A673 (cell line): ENCODE measurements at regions not wholly inside any gene's neighbourhood (a gene's known extent, or its start where the extent isn't known, plus 50 kb on each side); places are given as distances from the start of the nearest gene placed in this dataset.

Experiments
- CTCF ChIP-seq: fragments of 300-800, 200-600 bp; sonication (generic); conservative IDR thresholded peaks from 2 replicates; pipeline ENCODE4 v1.5.1; 2017; ENCODE audit warnings: low read depth, mild to moderate bottlenecking, antibody characterized with exemption, low read length, moderate library complexity, mixed read lengths
- EZH2 ChIP-seq: fragments of 200-600 bp; sonication (generic); IDR thresholded peaks from 2 replicates; pipeline ENCODE4 v1.6.1; 2017; ENCODE audit warnings: borderline replicate concordance, low read depth, mild to moderate bottlenecking, mixed read lengths, antibody characterized with exemption, low read length; ENCODE audit not compliant: poor library complexity, severe bottlenecking

DNA sequence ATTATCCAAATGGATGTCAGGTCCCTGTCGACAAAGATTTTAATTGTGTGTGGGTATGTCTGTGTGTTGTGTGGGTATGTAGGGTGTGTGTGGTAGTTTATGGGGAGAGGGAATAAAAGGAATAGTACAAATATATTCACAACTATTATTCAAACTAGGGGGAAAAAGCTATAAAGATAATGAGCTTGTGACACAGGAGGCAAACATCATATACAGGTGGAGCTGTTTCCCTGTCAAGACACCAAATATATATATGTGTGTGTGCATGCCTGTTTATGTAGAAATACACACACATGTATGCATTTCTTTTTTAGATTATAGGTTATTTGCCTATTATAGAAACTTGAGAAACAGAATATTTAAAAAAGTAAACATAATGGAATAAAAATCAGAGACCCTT lies 108.7 kb downstream of the CD47 start:
- TF ChIP-seq CTCF, result no peak
- TF ChIP-seq EZH2, result no peak
